ENCODE measurements at regions not wholly inside any gene's neighbourhood (a gene's known extent, or its start where the extent isn't known, plus 50 kb on each side); places are given as distances from the start of the nearest gene placed in this dataset.

DNA sequence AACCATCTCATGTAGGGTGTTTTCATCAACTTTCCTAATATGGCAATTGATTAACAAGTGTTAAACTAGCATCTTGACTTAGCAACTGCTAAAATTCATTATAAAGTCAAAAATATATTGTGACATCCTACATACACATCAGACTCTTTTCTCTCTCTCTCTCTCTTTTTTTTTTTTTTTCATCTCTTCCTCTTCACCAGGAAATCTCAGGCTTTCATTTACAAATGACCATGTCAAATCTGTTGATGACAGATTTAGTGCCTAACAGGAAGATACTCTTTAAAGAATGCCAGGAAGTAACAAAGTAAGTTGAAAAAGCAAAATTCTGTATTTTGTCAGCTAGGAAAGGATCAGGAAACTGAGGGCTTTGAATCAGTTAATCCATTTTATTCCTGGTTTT is 365.5 kb downstream of the PCDH7 start:
- DNase-seq (ENCODE audit: low spot score in 2 of 2), result no peak
- Histone ChIP-seq H3K27me3 (no peaks in the 10 kb centered on the region), H3K36me3 (no peaks in the 10 kb centered on the region), H3K4me1 (no peaks in the 10 kb centered on the region), H3K27ac (no peak overlapping the region), H3K4me3 (no peak overlapping the region), H3K9me3 (no peaks in the 10 kb centered on the region)
- TF ChIP-seq EP300 (IDR thresholded peaks at IDR 0.05) (no peak), POLR2A (IDR thresholded peaks at IDR 0.05) (no peak)
- TF ChIP-seq, protein P1, sequence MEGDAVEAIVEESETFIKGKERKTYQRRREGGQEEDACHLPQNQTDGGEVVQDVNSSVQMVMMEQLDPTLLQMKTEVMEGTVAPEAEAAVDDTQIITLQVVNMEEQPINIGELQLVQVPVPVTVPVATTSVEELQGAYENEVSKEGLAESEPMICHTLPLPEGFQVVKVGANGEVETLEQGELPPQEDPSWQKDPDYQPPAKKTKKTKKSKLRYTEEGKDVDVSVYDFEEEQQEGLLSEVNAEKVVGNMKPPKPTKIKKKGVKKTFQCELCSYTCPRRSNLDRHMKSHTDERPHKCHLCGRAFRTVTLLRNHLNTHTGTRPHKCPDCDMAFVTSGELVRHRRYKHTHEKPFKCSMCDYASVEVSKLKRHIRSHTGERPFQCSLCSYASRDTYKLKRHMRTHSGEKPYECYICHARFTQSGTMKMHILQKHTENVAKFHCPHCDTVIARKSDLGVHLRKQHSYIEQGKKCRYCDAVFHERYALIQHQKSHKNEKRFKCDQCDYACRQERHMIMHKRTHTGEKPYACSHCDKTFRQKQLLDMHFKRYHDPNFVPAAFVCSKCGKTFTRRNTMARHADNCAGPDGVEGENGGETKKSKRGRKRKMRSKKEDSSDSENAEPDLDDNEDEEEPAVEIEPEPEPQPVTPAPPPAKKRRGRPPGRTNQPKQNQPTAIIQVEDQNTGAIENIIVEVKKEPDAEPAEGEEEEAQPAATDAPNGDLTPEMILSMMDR (IDR thresholded peaks at IDR 0.05), result no peak

- Histone ChIP-seq H3K9me3 (no peaks in the 10 kb centered on the region), H3K4me1 (no peaks in the 10 kb centered on the region), H3K4me3 (no peak overlapping the region), H3K27ac (no peak overlapping the region), H3K36me3 (no peaks in the 10 kb centered on the region), H3K27me3 (no peaks in the 10 kb centered on the region)
- WGBS, 2 donors, result 76 to 77% methylated on average over 3 of the region's 3 CpGs
- DNase-seq (ENCODE audit: low spot score in 2 of 2), result no peak
- TF ChIP-seq, protein P1 (IDR thresholded peaks at IDR 0.05), result no peak
- no peak for TF ChIP-seq EP300 (IDR thresholded peaks at IDR 0.05)
- TF ChIP-seq POLR2A (IDR thresholded peaks at IDR 0.05), result no peak
Observed at GRCh38 chr4:31086756-31087330, 366.7 kb downstream of the PCDH7 start.

DNA sequence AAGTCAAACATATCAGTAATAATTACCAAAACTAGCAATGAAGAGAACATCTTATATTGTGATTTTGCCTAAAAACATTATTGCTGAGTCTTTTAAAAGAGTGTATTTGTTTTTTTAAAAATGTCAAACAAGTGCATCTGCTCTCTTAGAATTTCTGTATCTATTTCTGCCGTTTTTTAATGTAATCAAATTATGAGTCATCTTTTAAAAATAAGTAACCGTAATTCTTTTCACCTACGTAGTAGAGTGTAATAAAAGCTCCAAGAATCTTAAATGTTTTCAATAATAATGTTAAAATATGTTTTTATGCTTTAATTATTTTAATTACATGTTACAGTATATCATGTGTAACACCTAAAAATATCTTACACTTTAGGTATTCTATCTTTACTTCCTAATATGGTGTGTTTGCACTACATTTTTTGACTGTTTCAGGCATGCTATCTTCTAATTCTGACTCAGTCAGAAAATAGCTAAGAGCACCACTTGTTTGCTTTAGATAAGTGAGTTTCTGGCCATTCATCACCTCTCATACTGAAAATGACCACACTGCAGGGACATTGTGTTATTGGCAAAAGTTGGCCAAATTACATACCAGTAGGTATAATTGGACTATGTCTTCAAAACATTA is 368.5 kb downstream of the PCDH7 start:
- TF ChIP-seq POLR2A (IDR thresholded peaks at IDR 0.05) (no peak), EP300 (IDR thresholded peaks at IDR 0.05) (no peak)
- TF ChIP-seq, protein P1 (IDR thresholded peaks at IDR 0.05), result no peak
- no peak overlapping the region for H3K27ac ChIP-seq
- no peaks in the 10 kb centered on the region for H3K36me3 ChIP-seq
- no peaks in the 10 kb centered on the region for H3K9me3 ChIP-seq
- no peak for DNase-seq (ENCODE audit: low spot score in 2 of 2)
- no peaks in the 10 kb centered on the region for H3K4me1 ChIP-seq
- H3K4me3 ChIP-seq, result no peak overlapping the region
- 82% methylated on average over 3 of the region's 3 CpGs for WGBS, 2 donors
- no peaks in the 10 kb centered on the region for H3K27me3 ChIP-seq

GRCh38 chr4:31089815-31090214 is 369.6 kb downstream of the PCDH7 start:
- no peaks in the 10 kb centered on the region for H3K4me1 ChIP-seq

GRCh38 chr4:31094474-31094873 is 374.3 kb downstream of the PCDH7 start:
- Histone ChIP-seq H3K4me1 (no peaks in the 10 kb centered on the region), H3K4me3 (no peak overlapping the region), H3K9me3 (no peaks in the 10 kb centered on the region), H3K27ac (no peak overlapping the region), H3K27me3 (no peaks in the 10 kb centered on the region), H3K36me3 (no peaks in the 10 kb centered on the region)
- WGBS, 2 donors, result 72 to 80% methylated on average over 2 of the region's 2 CpGs
- DNase-seq (ENCODE audit: low spot score in 2 of 2), result no peak
- TF ChIP-seq, protein P1 (IDR thresholded peaks at IDR 0.05), result no peak
- no peak for TF ChIP-seq POLR2A (IDR thresholded peaks at IDR 0.05)
- no peak for TF ChIP-seq EP300 (IDR thresholded peaks at IDR 0.05)

More at GRCh38 chr4:31089815-31090214, 369.6 kb downstream of the PCDH7 start:
- H3K27me3 ChIP-seq, result no peaks in the 10 kb centered on the region
- no peak overlapping the region for H3K27ac ChIP-seq
- no peak for TF ChIP-seq EP300 (IDR thresholded peaks at IDR 0.05)
- no peak for TF ChIP-seq POLR2A (IDR thresholded peaks at IDR 0.05)
- TF ChIP-seq, protein P1 (IDR thresholded peaks at IDR 0.05), result no peak
- H3K9me3 ChIP-seq, result no peaks in the 10 kb centered on the region
- no peak for DNase-seq (ENCODE audit: low spot score in 2 of 2)
- no peak overlapping the region for H3K4me3 ChIP-seq
- WGBS, 2 donors, result 88 to 90% methylated on average over 6 of the region's 6 CpGs
- H3K36me3 ChIP-seq, result no peaks in the 10 kb centered on the region
